ENCODE measurements at regions not wholly inside any gene's neighbourhood (a gene's known extent, or its start where the extent isn't known, plus 50 kb on each side); places are given as distances from the start of the nearest gene placed in this dataset.

GRCh38 chr5:1745796-1746370, 53.8 kb downstream of the MRPL36 start:
- no peak overlapping the region for H3K27ac ChIP-seq (ENCODE audit: low read length in 2 of 2)
- Mint-ChIP-seq H3K27ac (no peak overlapping the region), H3K9me3 (ENCODE audit: insufficient read depth) (peaks cover 9% of the 10 kb centered on the region), H3K4me3 (no peak overlapping the region), H3K27me3 (peaks cover 19% of the 10 kb centered on the region), H3K4me1 (no peaks in the 10 kb centered on the region)
- no peak for DNase-seq
- POLR2A ChIA-PET: no interaction called here
- no peak overlapping the region for H3K4me3 ChIP-seq (ENCODE audit: control extremely low read depth in 1 of 5, extremely low read depth in 1 of 5, insufficient read depth in 1 of 5, low read depth in 2 of 5, low read length in 4 of 5)
- H3K79me2 ChIP-seq (ENCODE audit: control insufficient read depth, insufficient read depth, low read length): no peaks in the 10 kb centered on the region
- WGBS (ENCODE audit: insufficient coverage): 91% methylated on average over 29 of the region's 29 CpGs
- intact Hi-C loops (cut with micrococcal nuclease): no loop called here
- H3K27me3 ChIP-seq (replicated peaks in 1 of 4; ENCODE audit: control extremely low read depth in 1 of 4, control insufficient read depth in 3 of 4, insufficient read depth in 4 of 4, low read length in 3 of 4): peaks cover 0 to 9% (median 0%) of the 10 kb centered on the region in 4 experiments
- no peak overlapping the region for H3K9ac ChIP-seq (ENCODE audit: low read length)
- H2AFZ ChIP-seq (ENCODE audit: insufficient read depth, low read depth, low read length, poor library complexity, severe bottlenecking): no peak overlapping the region
- H3K9me3 ChIP-seq (ENCODE audit: control extremely low read depth in 1 of 3, control insufficient read depth in 2 of 3, insufficient read depth in 1 of 3, low read length in 2 of 3): peaks cover 0 to 10% (median 0%) of the 10 kb centered on the region in 3 donors
- no peaks in the 10 kb centered on the region for H3K36me3 ChIP-seq (replicated peaks in 1 of 2; ENCODE audit: control extremely low read depth in 1 of 2, control insufficient read depth in 1 of 2, extremely low read depth in 1 of 2, insufficient read depth in 2 of 2, low read length in 1 of 2)
- no peak for ATAC-seq (ENCODE audit: low read depth)
- TF ChIP-seq, protein P1, sequence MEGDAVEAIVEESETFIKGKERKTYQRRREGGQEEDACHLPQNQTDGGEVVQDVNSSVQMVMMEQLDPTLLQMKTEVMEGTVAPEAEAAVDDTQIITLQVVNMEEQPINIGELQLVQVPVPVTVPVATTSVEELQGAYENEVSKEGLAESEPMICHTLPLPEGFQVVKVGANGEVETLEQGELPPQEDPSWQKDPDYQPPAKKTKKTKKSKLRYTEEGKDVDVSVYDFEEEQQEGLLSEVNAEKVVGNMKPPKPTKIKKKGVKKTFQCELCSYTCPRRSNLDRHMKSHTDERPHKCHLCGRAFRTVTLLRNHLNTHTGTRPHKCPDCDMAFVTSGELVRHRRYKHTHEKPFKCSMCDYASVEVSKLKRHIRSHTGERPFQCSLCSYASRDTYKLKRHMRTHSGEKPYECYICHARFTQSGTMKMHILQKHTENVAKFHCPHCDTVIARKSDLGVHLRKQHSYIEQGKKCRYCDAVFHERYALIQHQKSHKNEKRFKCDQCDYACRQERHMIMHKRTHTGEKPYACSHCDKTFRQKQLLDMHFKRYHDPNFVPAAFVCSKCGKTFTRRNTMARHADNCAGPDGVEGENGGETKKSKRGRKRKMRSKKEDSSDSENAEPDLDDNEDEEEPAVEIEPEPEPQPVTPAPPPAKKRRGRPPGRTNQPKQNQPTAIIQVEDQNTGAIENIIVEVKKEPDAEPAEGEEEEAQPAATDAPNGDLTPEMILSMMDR (IDR thresholded peaks at IDR 0.05): no peak
- TF ChIP-seq EZH2 (IDR thresholded peaks at IDR 0.05; ENCODE audit: borderline replicate concordance, insufficient read depth, low read depth, low read length, poor library complexity, severe bottlenecking): no peak
- H3K4me2 ChIP-seq (replicated peaks; ENCODE audit: low read depth, low read length, poor library complexity, severe bottlenecking): no peak overlapping the region
- no peaks in the 10 kb centered on the region for H4K20me1 ChIP-seq (ENCODE audit: control insufficient read depth, insufficient read depth, low read length, poor library complexity, severe bottlenecking)
- CTCF ChIA-PET: no interaction called here
- H3K4me1 ChIP-seq (ENCODE audit: control insufficient read depth in 2 of 2, insufficient read depth in 2 of 2, low read length in 2 of 2): no peaks in the 10 kb centered on the region

DNA sequence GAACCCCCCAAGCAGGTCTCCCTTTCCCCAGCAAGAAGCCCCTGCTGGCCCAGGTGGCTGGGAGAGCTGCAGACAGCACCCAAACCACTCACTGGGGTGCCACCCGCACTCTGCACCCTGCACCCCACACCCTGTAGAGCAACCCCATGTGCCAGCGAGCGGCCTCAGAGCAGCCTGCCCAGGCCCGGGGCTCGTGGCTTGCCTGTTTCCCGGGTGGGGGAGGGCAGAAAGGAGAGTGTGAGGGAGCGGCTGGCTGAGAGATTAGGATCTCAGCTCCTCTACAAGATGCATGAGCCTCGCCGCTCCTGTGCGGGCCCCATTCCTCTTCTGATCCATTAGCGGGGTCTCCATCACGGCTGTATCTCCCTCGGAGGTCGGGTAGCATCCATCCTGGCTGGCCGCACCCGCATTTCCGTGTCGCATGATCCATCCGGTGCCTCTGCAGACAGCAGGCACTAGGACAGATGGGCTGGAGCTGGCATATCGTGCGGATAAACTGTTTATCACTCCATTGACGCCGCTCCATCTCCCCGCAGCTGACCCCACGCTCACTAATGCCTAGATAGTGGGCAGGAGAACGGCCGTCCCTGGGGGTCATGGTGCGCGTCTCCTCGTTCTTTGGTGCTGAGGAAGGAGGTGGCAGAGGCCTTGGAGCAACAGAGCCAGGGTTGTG, 54.4 kb downstream of the MRPL36 start:
- POLR2A ChIA-PET: no interaction called here
- Mint-ChIP-seq H3K9me3 (ENCODE audit: insufficient read depth) (peaks cover 13% of the 10 kb centered on the region), H3K4me3 (no peak overlapping the region), H3K4me1 (no peaks in the 10 kb centered on the region), H3K27ac (no peak overlapping the region), H3K27me3 (peaks cover 19% of the 10 kb centered on the region)
- H3K4me1 ChIP-seq (ENCODE audit: control insufficient read depth in 2 of 2, insufficient read depth in 2 of 2, low read length in 2 of 2): no peaks in the 10 kb centered on the region
- H3K27ac ChIP-seq (ENCODE audit: low read length in 2 of 2): no peak overlapping the region
- CTCF ChIA-PET: no interaction called here
- no peak for ATAC-seq (ENCODE audit: low read depth)
- H4K20me1 ChIP-seq (ENCODE audit: control insufficient read depth, insufficient read depth, low read length, poor library complexity, severe bottlenecking): no peaks in the 10 kb centered on the region
- no peak overlapping the region for H2AFZ ChIP-seq (ENCODE audit: insufficient read depth, low read depth, low read length, poor library complexity, severe bottlenecking)
- TF ChIP-seq, protein P1 (IDR thresholded peaks at IDR 0.05): no peak
- TF ChIP-seq EZH2 (IDR thresholded peaks at IDR 0.05; ENCODE audit: borderline replicate concordance, insufficient read depth, low read depth, low read length, poor library complexity, severe bottlenecking): no peak
- no peaks in the 10 kb centered on the region for H3K79me2 ChIP-seq (ENCODE audit: control insufficient read depth, insufficient read depth, low read length)
- WGBS (ENCODE audit: insufficient coverage): 91% methylated on average over 26 of the region's 30 CpGs
- peaks cover 0 to 10% (median 0%) of the 10 kb centered on the region in 3 donors for H3K9me3 ChIP-seq (ENCODE audit: control extremely low read depth in 1 of 3, control insufficient read depth in 2 of 3, insufficient read depth in 1 of 3, low read length in 2 of 3)
- DNase-seq: no peak
- no peak overlapping the region for H3K9ac ChIP-seq (ENCODE audit: low read length)
- intact Hi-C loops (cut with micrococcal nuclease): no loop called here
- H3K4me2 ChIP-seq (replicated peaks; ENCODE audit: low read depth, low read length, poor library complexity, severe bottlenecking): no peak overlapping the region
- peaks cover 0 to 9% (median 0%) of the 10 kb centered on the region in 4 experiments for H3K27me3 ChIP-seq (replicated peaks in 1 of 4; ENCODE audit: control extremely low read depth in 1 of 4, control insufficient read depth in 3 of 4, insufficient read depth in 4 of 4, low read length in 3 of 4)
- no peaks in the 10 kb centered on the region for H3K36me3 ChIP-seq (replicated peaks in 1 of 2; ENCODE audit: control extremely low read depth in 1 of 2, control insufficient read depth in 1 of 2, extremely low read depth in 1 of 2, insufficient read depth in 2 of 2, low read length in 1 of 2)
- H3K4me3 ChIP-seq (ENCODE audit: control extremely low read depth in 1 of 5, extremely low read depth in 1 of 5, insufficient read depth in 1 of 5, low read depth in 2 of 5, low read length in 4 of 5): no peak overlapping the region
